Neural progenitor cell (in vitro differentiated cells): ENCODE measurements at regions not wholly inside any gene's neighbourhood (a gene's known extent, or its start where the extent isn't known, plus 50 kb on each side); places are given as distances from the start of the nearest gene placed in this dataset.

ENCODE experiments used
- CTCF ChIP-seq: fragments of 200-600 bp; sonication (generic); IDR thresholded peaks from 2 replicates; pipeline ENCODE4 v1.5.1; 2017; ENCODE audit warnings: antibody characterized with exemption, mild to moderate bottlenecking
- EZH2 ChIP-seq: fragments of 200-600 bp; sonication (generic); IDR thresholded peaks from 2 replicates; pipeline ENCODE4 v1.6.1; 2017; ENCODE audit warnings: antibody characterized with exemption, mild to moderate bottlenecking, moderate library complexity
- EZH2phosphoT487 ChIP-seq: fragments of 200-600 bp; sonication (generic); IDR thresholded peaks from 2 replicates; pipeline ENCODE4 v1.6.1; 2017; ENCODE audit warnings: antibody characterized with exemption

GRCh38 chr12:72094490-72094889, 155.8 kb downstream of the TPH2 start:
- TF ChIP-seq CTCF (no peak), EZH2phosphoT487 (no peak), EZH2 (no peak)
